NB4 (cell line): ENCODE measurements at regions not wholly inside any gene's neighbourhood (a gene's known extent, or its start where the extent isn't known, plus 50 kb on each side); places are given as distances from the start of the nearest gene placed in this dataset.

ENCODE experiments used
- DNase-seq: peaks from one replicate; pipeline ENCODE4 v3.0.0; 2010; ENCODE audit warnings: low read depth
- H3K4me3 ChIP-seq: one replicate; pipeline ENCODE4 v1.5.1; 2011; ENCODE audit warnings: mild to moderate bottlenecking, low read depth, low read length, moderate library complexity
- MAX ChIP-seq: IDR thresholded peaks from 2 replicates; pipeline ENCODE4 v1.6.1; 2011; ENCODE audit warnings: low read depth, low read length
- MYC ChIP-seq: IDR thresholded peaks from 2 replicates; pipeline ENCODE4 v1.6.1; 2011; ENCODE audit warnings: low read depth, low read length
- POLR2A ChIP-seq: IDR thresholded peaks from 2 replicates; pipeline ENCODE4 v1.6.1; 2011; ENCODE audit warnings: mild to moderate bottlenecking; ENCODE audit not compliant: insufficient read length; ENCODE audit errors: extremely low read depth
- TF ChIP-seq, protein P1 (sequence below): IDR thresholded peaks from one replicate; pipeline ENCODE4 v1.5.1; 2012; ENCODE audit warnings: low read depth, low read length

DNA sequence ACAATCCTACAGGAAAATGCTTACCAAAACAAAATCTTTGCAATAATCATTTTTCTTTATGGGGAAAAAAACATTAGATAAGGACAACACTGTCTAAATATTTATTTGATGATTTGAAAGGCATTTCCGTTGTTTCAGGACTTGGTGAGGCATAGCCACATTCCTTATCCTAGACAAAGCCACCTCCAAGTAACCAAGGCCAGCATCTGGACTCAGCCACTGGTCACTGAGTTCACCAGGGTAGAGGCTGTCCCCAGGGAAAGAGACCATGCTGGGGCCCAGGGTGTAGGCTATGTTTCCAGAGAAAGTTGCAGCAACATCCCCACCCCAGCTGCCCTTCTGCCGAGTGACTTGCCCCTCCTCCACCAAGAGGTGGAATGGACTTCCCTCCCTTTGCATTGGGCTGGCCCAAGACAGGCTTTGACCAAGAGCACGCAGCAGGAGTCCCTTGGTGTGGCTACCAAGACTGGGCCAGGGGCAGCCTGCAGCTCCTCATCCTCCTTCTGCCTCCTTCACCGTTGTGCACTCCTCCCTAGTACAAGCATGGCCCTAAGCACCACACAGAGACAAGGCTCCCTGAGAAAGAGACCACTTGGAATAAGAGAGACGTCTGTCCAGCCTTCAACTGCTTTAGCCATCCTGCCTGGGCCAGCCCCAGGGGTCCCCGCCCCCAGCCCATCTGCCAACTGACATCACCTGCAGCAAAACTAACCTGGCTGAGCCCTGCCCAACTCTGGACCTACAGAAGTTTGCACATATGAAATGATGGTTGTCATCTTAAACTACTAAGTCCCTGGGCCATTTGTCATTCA is 68.1 kb upstream of the SPIN1 start:
- H3K4me3 ChIP-seq: no peak overlapping the region
- peak; percentile 38 for DNase-seq
- TF ChIP-seq MYC (no peak), MAX (no peak), POLR2A (no peak)
- TF ChIP-seq, protein P1, sequence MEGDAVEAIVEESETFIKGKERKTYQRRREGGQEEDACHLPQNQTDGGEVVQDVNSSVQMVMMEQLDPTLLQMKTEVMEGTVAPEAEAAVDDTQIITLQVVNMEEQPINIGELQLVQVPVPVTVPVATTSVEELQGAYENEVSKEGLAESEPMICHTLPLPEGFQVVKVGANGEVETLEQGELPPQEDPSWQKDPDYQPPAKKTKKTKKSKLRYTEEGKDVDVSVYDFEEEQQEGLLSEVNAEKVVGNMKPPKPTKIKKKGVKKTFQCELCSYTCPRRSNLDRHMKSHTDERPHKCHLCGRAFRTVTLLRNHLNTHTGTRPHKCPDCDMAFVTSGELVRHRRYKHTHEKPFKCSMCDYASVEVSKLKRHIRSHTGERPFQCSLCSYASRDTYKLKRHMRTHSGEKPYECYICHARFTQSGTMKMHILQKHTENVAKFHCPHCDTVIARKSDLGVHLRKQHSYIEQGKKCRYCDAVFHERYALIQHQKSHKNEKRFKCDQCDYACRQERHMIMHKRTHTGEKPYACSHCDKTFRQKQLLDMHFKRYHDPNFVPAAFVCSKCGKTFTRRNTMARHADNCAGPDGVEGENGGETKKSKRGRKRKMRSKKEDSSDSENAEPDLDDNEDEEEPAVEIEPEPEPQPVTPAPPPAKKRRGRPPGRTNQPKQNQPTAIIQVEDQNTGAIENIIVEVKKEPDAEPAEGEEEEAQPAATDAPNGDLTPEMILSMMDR: no peak

DNA sequence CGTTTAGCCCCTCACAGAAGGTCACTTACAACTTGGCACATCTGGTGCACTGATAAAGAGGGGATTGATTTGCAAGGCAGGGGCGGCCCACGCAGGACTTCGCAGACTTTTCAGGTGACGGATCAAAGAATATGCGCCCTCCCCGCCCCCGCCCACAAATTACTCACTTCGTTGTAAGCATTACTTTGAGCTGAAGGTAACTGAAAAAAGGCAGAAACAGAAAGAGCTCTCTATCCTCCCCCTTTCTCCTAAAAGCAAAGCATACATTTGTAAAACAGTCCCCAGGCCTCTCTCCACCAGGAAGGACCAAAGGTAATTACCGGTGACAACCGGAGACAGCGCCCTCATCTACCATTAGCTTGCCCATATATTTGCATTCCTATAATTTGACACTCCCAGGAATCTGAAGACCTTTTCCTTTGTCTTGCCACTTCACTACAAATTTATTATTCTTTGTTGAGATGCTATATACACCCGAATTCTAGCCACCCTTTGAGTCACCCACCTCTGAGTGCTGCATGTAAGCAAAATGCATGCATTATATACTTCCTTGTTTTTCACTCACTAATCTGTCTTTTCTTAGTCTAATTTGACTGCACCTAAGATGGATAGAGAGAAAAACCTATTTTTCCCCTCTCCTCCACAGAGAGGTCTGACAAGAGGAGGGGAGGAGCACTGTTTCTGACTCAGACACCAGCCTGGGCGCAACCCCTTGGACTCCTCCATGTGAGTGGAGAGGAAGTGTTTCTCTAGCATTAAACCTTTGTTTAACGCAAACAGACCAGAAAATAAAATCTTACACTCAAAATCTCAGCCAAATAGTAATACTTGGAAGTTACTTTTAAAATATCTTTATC is 74.7 kb upstream of the SPIN1 start:
- TF ChIP-seq, protein P1: no peak
- no peak for TF ChIP-seq MYC
- TF ChIP-seq MAX: no peak
- TF ChIP-seq POLR2A: no peak
- DNase-seq: peak; percentile 21
- H3K4me3 ChIP-seq: no peak overlapping the region

- TF ChIP-seq POLR2A (no peak), MYC (no peak), MAX (no peak)
- TF ChIP-seq, protein P1: no peak
- DNase-seq: no peak
- no peak overlapping the region for H3K4me3 ChIP-seq
These were observed 75.6 kb upstream of the SPIN1 start for GRCh38 chr9:88312517-88313103.

- no peak overlapping the region for H3K4me3 ChIP-seq
- TF ChIP-seq, protein P1: no peak
- TF ChIP-seq MYC: no peak
- TF ChIP-seq POLR2A: no peak
- no peak for TF ChIP-seq MAX
- DNase-seq: no peak
These were observed 76.2 kb upstream of the SPIN1 start for GRCh38 chr9:88312045-88312444.

GRCh38 chr9:88310310-88310980 is 77.8 kb upstream of the SPIN1 start:
- TF ChIP-seq, protein P1: peak; percentile 3
- TF ChIP-seq POLR2A (no peak), MYC (no peak)
- no peak overlapping the region for H3K4me3 ChIP-seq
- DNase-seq: peak; percentile 37
